ENCODE measurements at regions not wholly inside any gene's neighbourhood (a gene's known extent, or its start where the extent isn't known, plus 50 kb on each side); places are given as distances from the start of the nearest gene placed in this dataset.

DNA sequence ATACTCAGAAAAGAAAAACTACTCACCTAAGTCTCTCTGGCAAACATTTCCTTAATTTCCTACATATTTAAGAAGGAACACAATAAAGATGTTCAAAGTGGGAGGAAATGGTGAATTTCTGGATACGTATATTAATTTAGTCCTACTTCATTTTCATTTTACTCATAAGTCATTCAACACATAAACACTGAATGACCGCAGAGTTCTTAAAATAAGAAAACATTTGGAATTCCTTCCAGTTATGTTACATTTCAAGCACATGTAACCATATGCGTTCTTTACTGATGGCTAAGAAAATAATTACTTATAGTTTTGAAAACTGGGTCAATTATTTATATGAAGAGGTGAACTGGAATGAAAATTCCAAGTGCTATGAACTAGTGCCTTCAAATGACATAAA is 409.3 kb downstream of the BCAT1 start:
- TF ChIP-seq POLR2A (IDR thresholded peaks at IDR 0.05) (no peak), POLR2AphosphoS5 (IDR thresholded peaks at IDR 0.05) (no peak)
- TF ChIP-seq, protein P1, sequence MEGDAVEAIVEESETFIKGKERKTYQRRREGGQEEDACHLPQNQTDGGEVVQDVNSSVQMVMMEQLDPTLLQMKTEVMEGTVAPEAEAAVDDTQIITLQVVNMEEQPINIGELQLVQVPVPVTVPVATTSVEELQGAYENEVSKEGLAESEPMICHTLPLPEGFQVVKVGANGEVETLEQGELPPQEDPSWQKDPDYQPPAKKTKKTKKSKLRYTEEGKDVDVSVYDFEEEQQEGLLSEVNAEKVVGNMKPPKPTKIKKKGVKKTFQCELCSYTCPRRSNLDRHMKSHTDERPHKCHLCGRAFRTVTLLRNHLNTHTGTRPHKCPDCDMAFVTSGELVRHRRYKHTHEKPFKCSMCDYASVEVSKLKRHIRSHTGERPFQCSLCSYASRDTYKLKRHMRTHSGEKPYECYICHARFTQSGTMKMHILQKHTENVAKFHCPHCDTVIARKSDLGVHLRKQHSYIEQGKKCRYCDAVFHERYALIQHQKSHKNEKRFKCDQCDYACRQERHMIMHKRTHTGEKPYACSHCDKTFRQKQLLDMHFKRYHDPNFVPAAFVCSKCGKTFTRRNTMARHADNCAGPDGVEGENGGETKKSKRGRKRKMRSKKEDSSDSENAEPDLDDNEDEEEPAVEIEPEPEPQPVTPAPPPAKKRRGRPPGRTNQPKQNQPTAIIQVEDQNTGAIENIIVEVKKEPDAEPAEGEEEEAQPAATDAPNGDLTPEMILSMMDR (IDR thresholded peaks at IDR 0.05) = no peak

All from breast epithelium (tissue), 3 donors.